Epidermal melanocyte (primary cell): ENCODE measurements at regions not wholly inside any gene's neighbourhood (a gene's known extent, or its start where the extent isn't known, plus 50 kb on each side); places are given as distances from the start of the nearest gene placed in this dataset.

Experiments used
- DNase-seq: peaks from one replicate; pipeline ENCODE4 v3.0.0; 2011; ENCODE audit warnings: low spot score; ENCODE audit not compliant: insufficient read length

DNA sequence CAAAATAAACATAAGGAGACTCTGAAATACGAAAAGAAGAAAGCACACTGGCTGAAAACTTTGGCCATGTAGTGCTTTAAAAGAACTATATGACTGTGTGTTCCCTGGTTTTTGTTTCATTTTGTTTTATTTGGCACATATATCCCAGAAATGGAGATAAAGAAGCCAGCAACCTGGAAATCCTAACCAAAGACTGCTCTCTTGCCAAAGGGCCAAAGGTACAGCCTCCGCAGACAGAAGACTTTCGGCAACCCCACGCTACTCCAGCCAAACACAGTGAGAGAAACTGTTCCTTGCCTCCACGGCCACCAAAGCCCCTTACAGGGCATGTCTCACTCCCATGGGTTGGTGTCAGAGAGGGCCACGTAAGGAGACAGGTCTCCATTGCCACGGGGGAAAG, 381.2 kb upstream of the NETO1 start:
- no peak for DNase-seq

DNA sequence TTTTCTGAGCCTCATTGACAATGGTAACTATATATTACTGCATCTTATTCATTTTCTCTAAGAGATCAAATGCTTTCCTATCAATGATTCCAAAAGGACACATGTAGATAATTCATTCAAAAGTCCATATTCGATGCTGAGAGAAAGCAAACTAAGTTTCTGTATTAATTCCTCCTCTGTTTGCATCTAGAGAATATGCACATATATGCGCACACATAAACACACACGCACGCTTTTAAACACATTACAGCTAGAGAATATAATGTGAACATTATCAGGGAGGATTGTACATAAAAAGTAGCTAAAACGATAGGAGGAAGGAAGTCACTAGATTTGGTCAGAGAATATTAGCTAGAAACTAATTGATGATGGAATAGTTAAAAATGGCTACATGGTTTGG, 379.0 kb upstream of the NETO1 start:
- DNase-seq: no peak

DNA sequence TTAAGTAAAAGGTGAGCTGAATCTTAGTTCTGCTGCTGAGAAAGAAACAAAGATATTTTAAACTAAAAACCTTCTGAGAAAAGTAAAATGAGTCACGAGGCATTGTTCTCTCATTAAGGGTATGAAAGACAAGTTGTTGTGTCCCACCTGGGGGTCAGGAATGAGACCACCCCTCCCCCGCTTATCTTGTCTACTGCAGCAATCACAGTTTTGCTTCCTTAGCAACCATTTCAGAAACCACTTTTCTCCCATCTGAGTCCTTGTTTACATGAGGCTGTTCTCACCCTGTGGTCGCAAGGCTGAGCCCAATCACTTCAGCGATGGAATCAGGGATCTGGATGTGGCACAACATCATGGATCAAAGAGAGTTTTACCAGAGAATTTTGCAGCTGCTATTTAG, 377.6 kb upstream of the NETO1 start:
- no peak for DNase-seq

DNA sequence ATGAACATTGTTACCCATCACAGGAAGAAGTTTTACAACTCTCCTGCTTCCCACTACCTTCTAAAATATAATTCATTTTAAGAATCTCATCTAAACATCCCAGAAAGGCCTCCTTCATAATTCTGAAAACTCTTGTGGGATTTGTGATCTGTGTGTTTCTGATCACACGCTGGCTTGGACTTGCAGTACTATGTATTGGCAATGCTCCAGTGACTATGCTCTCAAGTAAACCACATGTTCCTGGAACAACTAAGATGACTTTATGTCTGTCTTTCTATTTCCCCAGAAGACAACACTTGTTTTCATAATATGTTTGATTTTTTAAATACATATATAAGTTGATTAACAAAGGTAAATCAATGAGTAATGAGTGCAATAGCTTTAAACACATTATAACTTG, 376.6 kb upstream of the NETO1 start:
- no peak for DNase-seq

DNA sequence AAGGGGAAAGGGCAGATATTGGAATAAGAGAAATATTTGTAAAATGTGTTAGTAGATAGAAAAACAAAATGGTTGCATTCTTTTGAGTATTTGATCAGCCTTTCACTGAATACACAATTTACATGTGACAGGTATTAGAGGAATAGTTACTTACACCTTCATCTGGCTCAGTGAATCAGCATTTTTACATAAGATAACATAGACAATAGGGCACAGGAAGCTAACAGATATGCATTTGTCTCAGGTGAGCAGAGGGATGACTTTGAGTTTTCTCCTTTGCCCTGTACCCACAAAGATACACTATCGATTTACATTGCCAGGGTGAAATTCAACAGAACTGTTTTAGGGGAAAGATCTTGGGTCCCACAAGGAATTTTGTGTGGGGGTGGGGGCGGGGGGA, 373.1 kb upstream of the NETO1 start:
- DNase-seq: no peak

DNA sequence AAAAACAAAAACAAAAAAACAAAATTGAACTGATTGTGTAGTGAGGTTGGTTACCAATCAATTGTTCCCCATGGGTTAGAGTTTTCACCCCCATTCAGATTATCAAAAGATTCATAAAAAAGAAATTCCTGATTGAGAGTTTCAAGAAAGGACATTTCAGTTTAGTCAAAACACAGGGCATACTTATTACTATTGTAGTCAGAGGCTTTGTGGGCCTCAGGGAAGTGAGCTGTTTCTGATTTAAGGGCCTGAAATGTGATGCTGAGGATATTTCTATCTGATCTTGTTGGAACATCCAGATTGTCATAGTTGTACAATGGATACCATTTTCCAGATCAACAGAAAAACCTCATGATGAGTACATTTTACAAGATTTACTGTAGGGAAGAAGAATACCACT, 368.1 kb upstream of the NETO1 start:
- no peak for DNase-seq

DNA sequence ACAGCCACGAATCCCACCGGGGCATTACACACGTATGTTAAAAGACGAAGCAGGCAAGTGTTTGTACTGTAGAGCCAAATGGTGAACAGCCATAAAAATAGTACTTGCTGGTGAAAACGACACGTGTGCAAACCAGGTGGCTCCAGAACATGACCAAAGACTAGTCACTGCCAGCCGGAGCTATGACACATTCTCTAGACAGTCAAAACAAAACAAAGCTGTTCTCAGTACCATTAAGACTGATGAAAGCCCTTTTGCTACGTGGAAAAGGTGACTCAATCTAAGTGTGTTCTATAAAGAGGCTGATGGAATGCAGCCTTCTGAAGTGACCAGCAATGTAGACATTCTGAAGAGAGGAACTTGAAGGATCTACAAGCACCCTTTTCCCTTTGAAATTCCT, 367.7 kb upstream of the NETO1 start:
- peak; percentile 28 for DNase-seq

DNA sequence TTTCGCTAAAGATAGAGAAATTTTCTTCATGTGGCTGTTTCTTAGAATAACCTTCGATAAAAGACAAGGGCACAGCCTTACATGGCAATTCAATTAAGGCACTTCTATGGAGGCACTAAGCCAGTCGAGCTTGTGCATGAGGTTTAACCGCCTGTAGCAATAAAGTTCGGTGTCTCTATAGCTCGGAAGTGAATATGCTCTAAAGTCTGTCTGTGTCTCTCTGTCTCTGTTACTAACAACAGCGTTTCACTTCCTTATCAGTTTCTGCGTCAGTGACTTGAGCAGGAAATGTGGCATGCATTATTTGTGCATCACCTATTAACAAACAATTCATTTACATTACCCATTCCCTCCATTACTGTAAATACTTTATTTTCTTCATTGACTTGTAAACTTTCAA, 365.1 kb upstream of the NETO1 start:
- DNase-seq: no peak

DNA sequence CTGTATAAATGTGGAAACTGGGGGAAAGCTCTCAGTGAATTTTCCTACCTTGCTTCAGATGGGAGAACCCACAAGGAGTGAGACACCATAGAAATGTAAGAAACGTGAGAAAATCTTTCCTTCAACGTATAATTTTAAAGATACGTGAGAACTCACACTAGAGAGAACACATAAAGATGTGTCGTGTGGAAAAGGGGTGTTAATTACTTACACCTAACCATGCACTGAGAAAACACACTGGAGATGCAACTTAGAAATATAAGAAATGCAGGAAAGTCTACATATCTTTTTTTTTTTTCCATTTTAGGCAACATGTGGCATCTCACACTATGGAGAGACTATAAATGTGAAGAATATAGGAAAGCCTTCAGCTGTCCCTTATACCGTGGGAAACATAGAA, 352.9 kb upstream of the NETO1 start:
- DNase-seq: no peak

DNA sequence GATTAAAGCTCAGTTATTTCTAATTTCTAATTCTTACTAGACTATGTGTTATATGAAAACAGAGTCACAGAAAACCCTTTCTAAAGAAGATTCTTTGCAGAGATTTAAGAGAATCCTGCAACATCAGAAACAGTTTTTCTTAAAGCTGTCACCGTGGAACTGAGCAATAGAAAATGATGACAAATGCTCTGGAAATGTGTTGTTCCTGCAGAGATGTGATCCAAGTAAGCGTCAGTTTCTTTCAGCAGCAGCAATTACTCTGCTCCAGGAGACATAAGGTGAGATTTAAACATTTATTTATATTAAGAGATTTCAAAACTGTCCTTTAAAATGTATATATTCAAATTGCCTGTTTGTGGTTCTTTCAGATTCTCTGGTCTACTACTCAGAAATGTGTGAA, 350.5 kb upstream of the NETO1 start:
- no peak for DNase-seq

DNA sequence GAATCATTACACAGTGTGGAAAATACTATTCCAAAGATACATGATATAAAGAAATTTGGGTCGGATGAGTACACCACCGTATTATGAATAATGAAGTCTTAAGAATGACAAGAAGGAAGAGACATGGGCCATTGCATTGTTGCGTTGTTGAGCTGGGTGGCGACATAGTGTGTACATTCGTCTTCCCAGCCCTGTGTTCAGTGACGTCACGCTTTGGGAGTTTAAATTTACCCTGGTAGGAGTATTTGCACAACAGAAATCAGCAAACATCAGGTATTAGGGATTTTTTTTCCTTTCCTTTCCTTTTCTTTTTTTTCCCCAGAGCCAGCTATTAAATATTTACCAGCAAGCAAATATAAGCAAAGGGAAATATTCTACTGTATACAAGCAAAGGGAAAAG, 347.2 kb upstream of the NETO1 start:
- DNase-seq: no peak

DNA sequence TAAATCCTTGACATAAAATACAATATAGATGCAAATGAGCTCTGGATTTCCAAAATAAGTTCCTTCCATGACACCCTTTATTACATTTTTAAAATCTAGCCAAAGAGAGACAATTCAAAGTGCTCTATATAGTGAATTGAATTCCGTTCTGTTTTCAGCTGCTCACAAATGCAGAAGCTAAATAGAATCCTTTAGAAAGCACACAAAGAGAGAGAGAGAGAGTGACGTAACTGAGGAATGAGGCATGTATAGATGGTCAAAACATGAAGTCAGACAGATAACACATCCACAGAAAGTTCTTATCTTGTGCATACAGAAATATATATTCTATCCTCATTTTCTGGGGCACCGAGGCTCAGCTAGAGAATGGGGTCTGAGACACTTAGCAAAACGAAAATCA, 344.7 kb upstream of the NETO1 start:
- DNase-seq: no peak

DNA sequence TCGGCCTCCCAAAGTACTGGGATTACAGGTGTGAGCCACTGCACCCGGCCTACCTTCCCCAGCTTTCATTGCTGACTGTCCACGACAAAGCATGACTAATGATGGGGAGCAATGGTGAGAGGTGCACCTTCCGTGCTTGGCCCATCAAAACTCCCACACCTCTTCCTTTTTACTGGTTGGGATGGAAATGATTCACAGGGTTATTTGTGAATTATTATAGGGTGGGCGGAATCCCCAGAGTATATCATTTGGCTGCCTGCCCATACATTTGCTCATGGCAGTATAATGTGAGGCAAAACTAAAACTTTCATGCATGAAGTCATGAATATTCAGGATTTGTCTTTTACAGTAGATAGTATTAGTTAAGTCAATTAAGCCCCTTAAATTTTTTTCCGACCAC, 334.2 kb upstream of the NETO1 start:
- no peak for DNase-seq

DNA sequence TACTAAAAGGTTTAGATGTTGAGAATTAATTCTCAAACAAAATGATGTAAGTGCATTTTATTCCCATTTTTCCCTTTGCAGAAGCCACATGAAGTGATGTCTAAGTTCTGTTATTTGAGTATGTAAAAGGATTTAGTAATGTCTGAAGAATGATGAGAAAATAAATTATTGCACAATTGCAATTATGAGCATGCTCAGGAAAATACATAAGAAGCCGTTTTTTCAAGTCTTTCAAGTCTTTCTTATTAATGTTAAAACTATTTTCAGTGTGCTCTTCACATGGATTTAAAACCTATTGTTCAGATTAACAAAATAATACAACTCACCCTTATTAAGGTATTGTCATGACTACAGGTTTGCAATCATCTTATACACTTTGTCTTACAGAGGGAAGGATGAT, 331.4 kb upstream of the NETO1 start:
- DNase-seq: no peak

DNA sequence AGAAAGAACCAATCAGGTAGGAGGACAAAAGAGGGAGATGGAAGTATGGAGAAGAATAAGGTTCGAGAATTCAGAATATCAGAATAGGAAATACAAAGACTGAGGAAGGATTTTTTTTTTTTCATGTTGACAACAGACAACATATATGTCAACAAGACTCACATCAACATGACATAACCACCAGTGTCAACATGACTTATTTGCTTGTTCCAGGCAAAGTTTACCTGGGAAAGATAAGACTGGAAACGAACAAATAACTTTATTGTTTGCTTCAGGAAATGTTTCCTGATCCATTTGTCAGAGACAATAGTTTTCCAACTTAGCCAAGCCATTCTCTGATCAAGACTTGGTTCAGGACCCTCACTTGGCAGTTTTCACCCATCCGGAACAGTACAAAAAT, 321.9 kb upstream of the NETO1 start:
- no peak for DNase-seq

DNA sequence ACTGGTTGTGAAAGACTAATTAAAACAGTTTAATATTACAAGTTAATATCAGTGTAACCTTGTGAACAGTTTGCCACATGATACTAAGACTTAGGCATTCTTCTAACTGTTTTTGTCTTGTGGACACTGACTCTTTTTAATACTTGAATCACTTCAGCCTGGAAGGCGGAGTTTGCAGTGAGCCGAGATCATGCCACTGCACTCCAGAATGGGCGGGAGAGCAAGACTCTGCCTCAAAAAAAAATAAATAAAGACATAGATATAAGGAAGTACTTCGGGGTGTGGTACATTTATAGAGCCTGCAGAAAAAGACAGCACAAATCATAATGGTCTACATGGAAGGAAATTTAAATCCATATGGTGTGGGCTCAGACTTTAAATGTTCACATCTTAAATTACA, 300.4 kb upstream of the NETO1 start:
- no peak for DNase-seq

DNA sequence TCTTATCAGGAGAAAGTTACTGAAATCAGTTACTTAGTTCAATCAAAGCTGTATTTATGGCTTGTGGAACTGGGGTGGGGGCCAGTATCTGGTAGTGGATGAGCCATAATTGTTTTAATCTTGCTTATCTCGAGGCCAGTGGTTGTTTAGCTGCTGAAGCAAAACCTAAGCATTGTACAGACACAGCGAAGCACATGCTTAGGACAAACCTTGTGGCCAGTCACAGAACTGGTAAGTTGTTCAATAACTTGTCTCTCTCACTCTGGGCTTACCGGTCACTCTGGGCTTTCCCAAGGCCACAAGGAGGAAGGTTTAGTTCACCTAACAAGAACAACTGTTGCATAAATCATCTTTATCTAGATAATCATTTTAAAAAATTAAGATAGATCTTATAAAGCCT, 296.6 kb upstream of the NETO1 start:
- no peak for DNase-seq

DNA sequence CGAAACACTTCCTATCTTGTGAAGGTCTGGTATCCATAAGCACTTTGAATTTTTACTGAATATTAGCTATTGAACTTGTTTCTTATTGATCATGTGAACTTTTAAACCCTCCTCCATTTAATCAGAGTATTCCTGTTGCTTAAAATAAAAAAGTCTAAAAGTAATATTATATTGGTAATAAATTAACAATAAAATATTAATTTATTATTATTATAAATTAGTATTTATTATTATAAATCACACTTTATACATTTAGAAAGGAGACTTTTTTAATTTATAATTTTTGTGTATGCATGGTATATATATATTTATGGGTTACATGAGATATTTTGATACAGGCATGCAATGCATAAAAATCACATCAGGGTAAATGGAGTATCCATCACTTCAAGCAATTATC, 295.4 kb upstream of the NETO1 start:
- no peak for DNase-seq

DNA sequence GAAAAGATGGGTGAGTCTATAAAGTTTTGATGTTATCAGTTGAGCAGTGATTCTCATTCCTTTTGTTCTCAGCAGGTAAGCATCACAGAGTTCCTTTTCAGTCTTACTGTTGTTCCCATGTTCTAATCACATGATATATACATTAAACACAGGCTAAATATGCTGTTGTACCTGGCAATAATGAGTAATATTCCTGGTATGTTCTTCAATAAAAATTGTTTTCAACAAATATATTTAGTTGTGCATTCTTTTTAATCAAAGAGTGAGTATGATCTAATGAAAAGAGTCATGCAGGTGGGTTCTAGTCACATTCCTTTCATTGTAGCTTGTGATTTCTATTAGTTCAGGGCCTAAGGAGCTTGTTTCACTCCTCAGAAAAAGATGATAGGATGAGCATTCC, 288.3 kb upstream of the NETO1 start:
- no peak for DNase-seq

DNA sequence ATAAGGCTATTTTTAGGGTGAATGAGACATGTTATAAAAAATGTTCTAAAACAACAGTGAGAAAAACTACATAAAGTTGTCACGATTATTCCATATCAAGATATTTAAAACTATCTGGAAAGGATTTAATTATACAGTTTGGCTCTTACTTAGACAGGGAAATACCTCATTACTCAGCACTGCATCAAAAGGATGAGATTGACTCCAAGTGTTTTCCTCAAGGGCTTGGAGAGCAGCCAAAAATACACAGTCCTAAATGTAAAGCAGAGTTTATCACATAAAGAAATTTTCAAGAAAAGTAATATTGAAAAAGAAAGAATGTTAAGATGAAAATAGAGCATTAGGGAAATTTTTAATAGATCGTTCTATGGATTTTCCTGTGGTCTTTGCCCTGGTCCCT, 285.5 kb upstream of the NETO1 start:
- no peak for DNase-seq

DNA sequence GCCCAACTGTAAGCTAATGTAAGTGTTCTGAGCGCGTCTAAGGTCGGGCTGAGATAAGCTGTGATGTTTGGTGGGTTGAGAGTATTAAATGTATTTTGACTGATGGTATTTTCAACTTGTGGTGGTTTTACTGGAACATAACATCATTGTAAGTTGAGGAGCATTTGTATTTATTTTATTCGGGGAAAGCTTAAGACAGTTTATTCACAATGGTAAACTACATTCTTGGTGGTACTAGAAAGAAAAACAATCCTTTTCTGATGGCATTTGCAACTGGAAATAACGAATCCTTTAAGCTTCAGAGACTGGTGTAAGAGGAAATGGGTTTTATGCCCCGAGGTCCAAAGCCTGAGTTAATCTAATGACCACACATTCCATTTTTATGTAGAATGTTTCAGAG, 283.3 kb upstream of the NETO1 start:
- DNase-seq: no peak

DNA sequence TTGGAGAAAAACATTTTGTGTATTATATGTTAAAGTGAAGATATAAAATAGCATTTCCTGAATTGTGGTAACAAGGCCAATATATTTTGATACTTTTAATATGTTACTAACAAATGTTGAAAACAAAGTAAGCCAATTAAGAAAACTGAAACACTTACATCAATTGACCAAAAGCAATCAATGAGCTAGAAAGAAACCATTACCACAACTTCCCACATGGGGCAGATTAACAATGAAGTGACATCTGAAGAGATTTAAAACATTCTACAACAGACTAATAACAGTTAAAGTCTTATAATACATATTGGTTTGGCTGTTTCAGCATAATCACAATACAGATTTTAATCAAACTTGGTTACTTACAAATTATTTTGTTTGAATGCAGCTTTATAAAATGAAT, 282.4 kb upstream of the NETO1 start:
- no peak for DNase-seq

DNA sequence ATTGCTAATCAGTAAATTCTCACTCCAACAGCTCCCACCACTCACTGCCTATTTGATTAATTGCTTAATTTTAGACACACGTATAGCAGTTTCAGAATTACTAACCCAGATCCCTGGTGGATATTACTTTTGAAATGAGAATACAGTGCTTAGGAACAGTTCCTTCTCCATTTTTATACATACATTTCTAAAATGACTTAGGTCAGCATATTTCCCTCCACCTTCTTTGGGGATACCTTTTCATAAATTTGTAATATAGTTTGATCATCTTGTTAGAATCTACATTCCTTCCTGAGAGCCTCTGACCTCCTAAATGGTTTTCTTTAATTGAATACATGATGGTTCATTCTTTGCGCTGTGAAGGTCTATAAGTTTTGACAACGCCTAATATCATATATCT, 279.8 kb upstream of the NETO1 start:
- no peak for DNase-seq

DNA sequence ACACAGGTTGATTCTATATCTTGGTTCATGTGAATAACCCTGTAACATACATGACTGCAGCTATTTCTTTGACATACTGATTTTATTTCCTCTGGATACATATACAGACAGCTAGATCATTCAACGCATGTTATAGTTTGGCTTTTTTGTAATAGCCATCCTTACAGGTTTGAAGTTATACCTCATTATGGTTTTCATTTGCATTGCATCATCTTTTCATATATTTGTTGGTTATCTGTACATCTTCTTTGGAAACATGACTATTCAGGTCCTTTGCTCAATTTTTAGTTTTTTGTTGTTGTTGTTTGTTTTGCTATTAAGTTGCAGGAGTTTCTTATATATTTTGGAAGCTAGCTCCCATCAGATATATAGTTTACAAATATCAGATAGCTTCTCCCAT, 276.2 kb upstream of the NETO1 start:
- DNase-seq: no peak

DNA sequence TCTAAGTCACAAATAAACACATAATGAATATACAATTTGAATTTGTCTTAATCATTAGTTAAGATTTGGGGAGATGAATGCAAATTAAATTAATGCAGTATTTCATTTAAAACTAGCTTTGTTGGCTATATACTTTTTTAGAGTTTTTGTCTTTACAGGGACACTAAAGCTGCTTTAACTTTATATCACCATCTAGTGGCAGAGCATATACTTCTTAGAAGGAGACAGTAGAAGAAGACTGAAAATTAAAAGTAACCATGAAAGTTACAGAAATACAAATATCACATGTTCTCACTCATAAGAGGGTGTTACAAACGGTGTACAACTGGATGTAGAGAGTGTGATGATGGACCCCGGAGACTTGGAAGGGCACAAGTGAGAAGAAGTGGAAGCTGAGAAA, 268.3 kb upstream of the NETO1 start:
- no peak for DNase-seq
